ENCODE measurements at regions not wholly inside any gene's neighbourhood (a gene's known extent, or its start where the extent isn't known, plus 50 kb on each side); places are given as distances from the start of the nearest gene placed in this dataset.
"Not testable (repeated sequence)": the region's sequence is repeated elsewhere in the genome, so short reads cannot be mapped to it uniquely, and the experiment has no call there.

GRCh38 chr10:60531006-60531405, 141.3 kb upstream of the ANK3 start:
- no peak for TF ChIP-seq CTCF (IDR thresholded peaks at IDR 0.05)
- DNase-seq (ENCODE audit: low spot score) (no peak), ATAC-seq (ENCODE audit: low FRiP score) (no peak)

- DNase-seq (ENCODE audit: low spot score) (no peak), ATAC-seq (ENCODE audit: low FRiP score) (no peak)
- no peak for TF ChIP-seq CTCF (IDR thresholded peaks at IDR 0.05)
Measured at GRCh38 chr10:60527676-60528075, 138.0 kb upstream of the ANK3 start.

GRCh38 chr10:60525716-60526585, 136.3 kb upstream of the ANK3 start:
- DNase-seq (ENCODE audit: low spot score) (no peak), ATAC-seq (ENCODE audit: low FRiP score) (no peak)
- no peak for TF ChIP-seq CTCF (IDR thresholded peaks at IDR 0.05)

- TF ChIP-seq CTCF (IDR thresholded peaks at IDR 0.05): no peak
- no peak for ATAC-seq (ENCODE audit: low FRiP score)
Measured at GRCh38 chr10:60524541-60524940, 134.9 kb upstream of the ANK3 start.

GRCh38 chr10:60523371-60523770, 133.7 kb upstream of the ANK3 start:
- not testable (repeated sequence) for ATAC-seq (ENCODE audit: low FRiP score); DNase-seq (ENCODE audit: low spot score)

More at GRCh38 chr10:60524541-60524940, 134.9 kb upstream of the ANK3 start:
- DNase-seq (ENCODE audit: low spot score): no peak

- TF ChIP-seq CTCF (IDR thresholded peaks at IDR 0.05): no peak
- DNase-seq (ENCODE audit: low spot score): no peak
- no peak for ATAC-seq (ENCODE audit: low FRiP score)
Measured at GRCh38 chr10:60522617-60523016, 132.9 kb upstream of the ANK3 start.

GRCh38 chr10:60521974-60522405, 132.3 kb upstream of the ANK3 start:
- ATAC-seq (ENCODE audit: low FRiP score) (no peak), DNase-seq (ENCODE audit: low spot score) (no peak)
- TF ChIP-seq CTCF (IDR thresholded peaks at IDR 0.05): no peak

All from omental fat pad (tissue), 3 donors.